Uterus (tissue), 3 donors: ENCODE measurements at regions not wholly inside any gene's neighbourhood (a gene's known extent, or its start where the extent isn't known, plus 50 kb on each side); places are given as distances from the start of the nearest gene placed in this dataset.

Experiments
- DNase-seq, 2 donors: peaks; one replicate each; pipeline ENCODE4 v3.0.0-alpha.2; 2019 to 2020
- H3K27ac ChIP-seq, 2 donors: fragments of 200-600 bp; sonication (generic); 1 replicate in 1 of 2; 2 replicates in 1 of 2; pipeline ENCODE4 v1.5.1; 2016 to 2018
- H3K27me3 ChIP-seq, 2 donors: fragments of 200-600 bp; sonication (generic); one replicate each; pipeline ENCODE4 v1.5.1; 2018 to 2019; ENCODE audit warnings: control low read depth in 1 of 2
- H3K36me3 ChIP-seq, 2 donors: fragments of 200-600 bp; sonication (generic); one replicate each; pipeline ENCODE4 v1.5.1; 2019; ENCODE audit warnings: control low read depth in 1 of 2
- H3K4me1 ChIP-seq, 2 donors: fragments of 200-600 bp; sonication (generic); one replicate each; pipeline ENCODE4 v1.5.1; 2018 to 2019; ENCODE audit warnings: control low read depth in 1 of 2
- H3K4me3 ChIP-seq, 2 donors: fragments of 200-600 bp; sonication (generic); 1 replicate in 1 of 2; 2 replicates in 1 of 2; pipeline ENCODE4 v1.5.1; 2018 to 2019; ENCODE audit warnings: mild to moderate bottlenecking in 1 of 2
- H3K9me3 ChIP-seq, 2 donors: fragments of 200-600 bp; sonication (generic); one replicate each; pipeline ENCODE4 v1.5.1; 2019; ENCODE audit warnings: control low read depth in 1 of 2
- CTCF ChIP-seq, 4 experiments: fragments of 200-600 bp in 2 of 4; fragments of 450-650 bp in 2 of 4; sonication (generic) in 2 of 4; IDR thresholded peaks; one replicate each; pipeline ENCODE4 v1.5.1; 2016 to 2019; ENCODE audit warnings: antibody characterized with exemption in 4 of 4, mild to moderate bottlenecking in 2 of 4, moderate library complexity in 1 of 4
- POLR2A ChIP-seq, 2 donors: fragments of 450-650 bp; IDR thresholded peaks; one replicate each; pipeline ENCODE4 v1.6.1; 2016; ENCODE audit warnings: antibody characterized with exemption in 2 of 2, mild to moderate bottlenecking in 1 of 2, moderate library complexity in 1 of 2
- intact Hi-C: fragments of 100-400 bp; cut with DNase I; formaldehyde crosslinking; loops from one replicate; pipeline ENCODE4 v1.15.1; 2023; ENCODE audit warnings: low total_unique reads
- donor health status: DM: yes; HTN: yes; CAD: no.

GRCh38 chr3:28575746-28576613 is 227.4 kb upstream of the AZI2 start:
- H3K27ac ChIP-seq = no peak overlapping the region
- no peaks in the 10 kb centered on the region for H3K27me3 ChIP-seq
- peak in 1 of 2 donors; percentile 15 for DNase-seq
- peaks cover 0 to 3% of the 10 kb centered on the region in 2 donors for H3K4me1 ChIP-seq
- no peaks in the 10 kb centered on the region for H3K36me3 ChIP-seq
- no peaks in the 10 kb centered on the region for H3K9me3 ChIP-seq
- intact Hi-C loops = no loop called here
- H3K4me3 ChIP-seq = peak overlapping the region; percentile 28 to 31
- TF ChIP-seq POLR2A (IDR thresholded peaks at IDR 0.05) (no peak), CTCF (IDR thresholded peaks at IDR 0.05) (no peak)

- intact Hi-C loops = no loop called here
- H3K4me1 ChIP-seq = peaks cover 0 to 3% of the 10 kb centered on the region in 2 donors
- TF ChIP-seq POLR2A (IDR thresholded peaks at IDR 0.05) (no peak), CTCF (IDR thresholded peaks at IDR 0.05) (no peak)
- no peak overlapping the region for H3K27ac ChIP-seq
- H3K36me3 ChIP-seq = no peaks in the 10 kb centered on the region
- no peaks in the 10 kb centered on the region for H3K27me3 ChIP-seq
- no peaks in the 10 kb centered on the region for H3K9me3 ChIP-seq
- DNase-seq = no peak
- H3K4me3 ChIP-seq = peak overlapping the region; percentile 28 to 31
Observed at GRCh38 chr3:28576614-28577200, 228.1 kb upstream of the AZI2 start.

DNA sequence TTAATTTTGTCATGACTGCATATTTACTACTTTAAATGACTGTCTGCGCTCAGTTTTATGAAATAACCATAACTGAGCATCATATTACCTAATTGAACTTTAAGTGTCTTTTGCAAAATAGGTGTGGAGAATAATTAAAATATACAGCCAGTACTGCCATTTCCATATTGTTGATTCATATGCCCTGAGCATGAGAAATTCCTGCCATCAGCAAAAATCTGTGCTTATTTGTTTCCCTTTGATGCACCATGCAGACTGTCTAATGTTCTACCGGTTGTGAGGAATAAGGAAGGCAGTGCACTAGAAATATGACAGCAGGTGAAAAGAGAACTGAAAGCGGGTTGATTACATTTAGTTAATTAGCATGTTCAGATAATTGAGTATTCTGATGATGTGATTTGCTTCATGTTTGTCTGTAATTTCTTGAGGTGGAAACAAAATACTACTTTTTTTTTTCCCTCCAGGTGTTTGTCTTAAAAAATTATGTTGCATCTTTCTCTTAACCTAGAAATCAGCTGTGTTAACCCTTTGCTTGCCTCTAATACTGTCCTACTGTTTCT is 229.4 kb upstream of the AZI2 start:
- no peak for DNase-seq
- H3K4me1 ChIP-seq = peaks cover 0 to 3% of the 10 kb centered on the region in 2 donors
- H3K9me3 ChIP-seq = no peaks in the 10 kb centered on the region
- TF ChIP-seq POLR2A (IDR thresholded peaks at IDR 0.05) (no peak), CTCF (IDR thresholded peaks at IDR 0.05) (no peak)
- no peak overlapping the region for H3K27ac ChIP-seq
- no peaks in the 10 kb centered on the region for H3K36me3 ChIP-seq
- H3K27me3 ChIP-seq = no peaks in the 10 kb centered on the region
- no peak overlapping the region for H3K4me3 ChIP-seq
- intact Hi-C loops = no loop called here

GRCh38 chr3:28586325-28586724 is 237.7 kb upstream of the AZI2 start:
- no peak for TF ChIP-seq POLR2A (IDR thresholded peaks at IDR 0.05)
- no peak for TF ChIP-seq CTCF (IDR thresholded peaks at IDR 0.05)
- Histone ChIP-seq H3K27ac (no peak overlapping the region), H3K4me3 (no peak overlapping the region), H3K27me3 (no peaks in the 10 kb centered on the region), H3K36me3 (no peaks in the 10 kb centered on the region), H3K9me3 (no peaks in the 10 kb centered on the region), H3K4me1 (no peaks in the 10 kb centered on the region)
- intact Hi-C loops = no loop called here
- no peak for DNase-seq

- Histone ChIP-seq H3K36me3 (no peaks in the 10 kb centered on the region), H3K4me3 (no peak overlapping the region), H3K27ac (no peak overlapping the region), H3K4me1 (no peaks in the 10 kb centered on the region), H3K27me3 (no peaks in the 10 kb centered on the region), H3K9me3 (no peaks in the 10 kb centered on the region)
- TF ChIP-seq POLR2A (IDR thresholded peaks at IDR 0.05) (no peak), CTCF (IDR thresholded peaks at IDR 0.05) (no peak)
- DNase-seq = no peak
- intact Hi-C loops = no loop called here
Observed at GRCh38 chr3:28587723-28588122, 239.1 kb upstream of the AZI2 start.
